GM18951 (cell line): ENCODE measurements at regions not wholly inside any gene's neighbourhood (a gene's known extent, or its start where the extent isn't known, plus 50 kb on each side); places are given as distances from the start of the nearest gene placed in this dataset.

Experiments used
- POLR2A ChIP-seq: IDR thresholded peaks from 4 replicates; pipeline ENCODE4 v1.6.1; 2011; ENCODE audit warnings: mild to moderate bottlenecking; ENCODE audit not compliant: insufficient read length, insufficient read depth; ENCODE audit errors: extremely low read depth
- in situ Hi-C: fragments of 300-500 bp; cut with MboI; formaldehyde crosslinking; loops from one replicate; pipeline ENCODE4 v1.12.0; 2022; ENCODE audit warnings: low sequenced_read_pairs, mixed read lengths, inconsistent platforms; ENCODE audit not compliant: unreplicated experiment

DNA sequence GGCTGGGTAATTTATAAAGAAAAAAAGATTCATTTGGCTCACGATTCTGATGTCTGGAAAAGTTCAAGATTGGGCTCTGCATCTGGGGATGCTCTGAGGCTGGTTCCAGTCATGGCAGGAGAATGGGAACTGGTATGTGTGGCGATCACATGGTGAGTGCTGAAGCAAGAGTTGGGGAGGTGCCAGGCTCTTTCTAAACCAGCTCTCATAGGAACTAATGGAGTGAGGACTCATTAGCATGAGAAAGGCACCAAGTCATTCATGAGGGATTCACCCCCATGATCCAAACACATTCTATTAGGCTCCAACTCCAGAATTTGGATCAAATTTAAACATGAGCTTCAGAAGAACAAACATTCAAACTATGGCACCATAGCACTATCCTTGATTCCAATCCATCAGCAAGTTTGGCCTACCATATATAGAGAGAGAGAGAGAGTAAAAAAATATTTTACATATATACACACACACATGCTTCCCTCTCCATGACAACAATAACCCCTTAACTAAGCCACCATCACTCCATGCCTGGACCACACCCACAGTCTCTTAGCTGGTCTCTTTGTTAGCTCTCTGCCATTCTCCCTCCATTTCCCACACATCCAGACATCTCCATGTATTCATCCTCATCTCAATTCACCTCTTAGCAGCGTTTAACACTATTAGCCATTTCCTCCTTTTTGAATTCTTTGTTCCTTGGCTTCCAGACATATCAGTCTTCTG lies 57.9 kb downstream of the NPY start:
- no peak for TF ChIP-seq POLR2A
- in situ Hi-C loops, result no loop called here

DNA sequence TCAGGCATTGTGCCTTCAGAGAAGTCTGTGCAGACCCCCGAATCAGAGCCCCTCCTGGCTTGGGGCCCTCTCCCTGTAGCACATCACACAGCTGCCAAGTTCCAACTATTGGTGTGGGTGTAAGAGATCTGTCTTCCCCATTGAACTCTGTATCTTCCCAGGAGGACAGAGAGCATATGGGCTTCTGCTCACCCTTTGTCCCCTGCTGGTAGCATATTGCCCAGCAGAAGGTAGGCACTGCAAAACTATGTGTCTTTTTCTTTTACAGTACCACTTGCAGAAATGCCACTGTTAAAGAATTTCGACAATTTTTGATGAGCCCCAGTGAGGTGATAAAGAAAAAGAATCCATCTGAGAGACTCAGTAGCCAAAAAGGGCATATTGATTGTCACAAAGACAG lies 59.6 kb downstream of the NPY start:
- in situ Hi-C loops, result no loop called here
- no peak for TF ChIP-seq POLR2A

DNA sequence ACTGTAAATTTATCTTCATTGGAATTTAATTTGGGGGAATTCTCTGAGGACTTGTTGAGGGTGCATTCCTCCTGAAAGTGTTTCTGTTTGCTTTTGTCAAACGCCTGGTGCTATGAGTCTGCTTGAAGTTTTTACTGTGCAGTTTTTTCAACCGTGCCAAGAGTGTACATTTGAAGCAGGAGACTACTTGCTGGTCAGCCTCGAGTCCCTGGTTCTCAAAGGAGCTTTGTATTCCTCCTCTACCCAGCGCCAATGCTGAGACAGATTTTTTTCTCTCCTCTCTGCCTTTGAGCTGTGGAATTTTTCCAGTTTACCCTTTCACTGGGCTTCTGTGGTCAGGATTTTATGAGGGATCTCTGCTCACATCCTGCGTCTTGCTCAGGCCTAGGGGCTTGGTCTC lies 62.1 kb downstream of the NPY start:
- TF ChIP-seq POLR2A, result no peak
- in situ Hi-C loops, result no loop called here

DNA sequence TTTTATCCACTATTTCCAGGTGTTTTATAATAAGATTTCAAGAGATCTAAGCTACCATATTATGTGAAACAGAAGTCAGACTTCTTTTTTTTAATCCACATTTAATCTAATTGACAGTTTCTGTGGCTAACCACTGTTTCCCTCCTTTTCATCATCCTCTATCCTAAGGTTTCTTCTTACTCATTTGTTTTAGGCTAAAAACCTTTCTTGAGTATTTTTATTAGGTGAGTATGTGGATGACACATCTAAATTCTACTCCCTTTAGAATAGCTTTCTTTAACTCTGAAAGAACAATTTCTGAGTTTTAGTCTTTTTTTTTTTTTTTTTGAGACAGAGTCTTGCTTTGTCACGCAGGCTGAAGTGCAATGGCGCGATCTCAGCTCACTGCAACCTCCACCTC lies 62.7 kb downstream of the NPY start:
- in situ Hi-C loops, result no loop called here
- TF ChIP-seq POLR2A, result no peak

DNA sequence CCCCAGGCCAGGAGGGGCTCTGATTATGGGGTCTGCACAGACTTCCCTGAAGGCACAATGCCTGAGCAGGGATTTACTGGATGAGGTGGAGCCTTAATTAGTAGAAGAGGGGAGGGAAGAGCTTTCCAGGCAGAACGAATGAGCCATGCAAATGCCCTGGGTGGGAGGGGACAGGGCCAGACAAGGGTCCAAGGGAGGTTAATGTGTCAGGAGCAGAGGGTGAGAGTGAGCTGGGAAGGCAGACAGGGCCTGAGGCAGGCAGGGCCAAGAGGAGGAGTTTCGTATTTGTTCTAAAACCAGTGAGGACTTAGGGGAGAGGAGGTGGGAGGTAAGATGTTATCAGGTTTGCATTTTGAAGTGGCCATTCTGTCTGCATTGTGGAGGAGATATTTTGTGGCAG lies 65.3 kb downstream of the NPY start:
- TF ChIP-seq POLR2A, result no peak
- in situ Hi-C loops, result no loop called here

DNA sequence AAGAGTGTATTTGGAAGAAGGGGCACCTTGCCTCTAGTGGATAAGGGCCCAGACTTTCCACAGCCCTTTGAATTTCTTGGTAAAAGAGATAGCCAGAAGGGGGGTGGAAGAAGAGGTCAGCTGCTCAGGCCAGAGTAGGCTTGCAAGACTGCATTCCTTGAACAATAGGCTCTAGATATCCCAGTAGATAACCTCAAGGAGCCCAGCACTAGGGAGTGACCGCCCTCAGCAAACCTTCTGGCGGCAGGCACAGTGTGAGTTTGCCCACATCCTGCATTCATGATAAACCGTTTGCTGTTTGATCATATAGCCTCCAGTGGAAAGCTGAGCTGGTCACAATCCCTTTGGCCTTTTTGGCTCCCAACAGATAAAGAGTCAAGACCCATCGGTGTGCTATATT lies 70.5 kb downstream of the NPY start:
- in situ Hi-C loops, result no loop called here
- TF ChIP-seq POLR2A, result no peak

DNA sequence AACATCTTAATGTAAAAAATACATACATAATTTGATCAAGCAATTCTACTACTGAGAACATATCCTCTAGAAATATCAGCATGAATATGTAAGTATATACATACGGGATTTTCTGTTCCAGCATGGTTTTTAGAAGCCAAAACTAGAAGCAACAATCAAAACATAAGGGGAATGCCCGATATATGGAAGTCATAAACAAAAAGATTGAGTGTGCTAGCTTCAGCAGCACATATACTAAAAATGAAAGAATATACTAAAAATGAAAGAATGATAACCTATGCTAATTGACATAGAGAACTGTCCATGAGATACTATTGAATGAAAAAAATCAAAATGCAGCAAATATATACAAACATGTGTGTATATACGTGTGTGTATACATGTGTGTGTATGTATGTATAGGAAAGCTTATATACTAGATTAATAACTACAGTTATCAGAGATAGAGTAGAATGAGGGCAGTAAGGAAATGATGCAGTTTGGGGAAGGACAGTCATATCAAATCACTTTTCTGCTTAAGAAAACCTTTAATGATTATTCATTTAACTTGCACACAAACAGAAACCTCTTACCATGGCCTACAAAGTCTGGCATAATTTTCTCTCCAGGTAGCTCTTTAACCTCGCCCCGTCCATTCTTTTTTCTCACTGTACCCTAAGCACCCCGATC lies 72.9 kb downstream of the NPY start:
- no peak for TF ChIP-seq POLR2A
- in situ Hi-C loops, result no loop called here

DNA sequence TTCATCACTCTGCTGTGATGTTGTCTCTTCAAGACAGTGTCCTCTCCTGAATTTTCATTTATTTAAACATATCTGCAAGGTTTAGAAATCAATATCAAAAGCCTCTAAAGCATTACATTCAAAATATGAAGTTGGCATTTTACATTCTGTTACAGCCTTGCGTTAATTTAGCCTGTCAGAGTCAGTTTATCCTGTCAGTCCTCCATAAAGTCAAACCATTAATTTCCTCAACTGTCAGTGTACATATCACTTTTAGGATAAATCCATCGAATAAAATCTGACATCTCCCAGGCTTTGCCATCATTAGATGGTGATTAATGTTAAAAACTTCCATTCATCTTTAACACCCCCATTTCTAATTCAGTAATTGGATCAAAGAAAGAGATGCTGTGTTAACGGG lies 77.0 kb downstream of the NPY start:
- TF ChIP-seq POLR2A, result no peak
- in situ Hi-C loops, result no loop called here

DNA sequence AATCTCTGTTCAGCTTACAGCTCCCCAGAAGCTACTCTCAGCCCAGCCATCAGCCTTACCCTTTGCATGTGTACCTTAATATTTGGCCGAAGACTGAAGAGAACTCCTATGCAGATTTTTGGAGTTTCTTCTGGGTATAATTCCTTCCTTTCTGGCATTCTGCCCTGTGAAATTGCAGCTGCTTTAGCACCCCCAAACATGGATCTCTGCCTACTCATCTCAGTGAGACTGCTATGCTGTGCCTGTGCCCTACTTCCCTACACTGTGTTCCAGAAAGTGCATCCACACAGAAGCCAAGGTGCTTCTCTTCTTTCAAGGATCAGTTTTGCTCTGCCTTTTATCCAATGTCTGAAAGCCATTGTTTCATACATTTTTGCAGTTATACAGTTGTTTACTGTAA lies 81.6 kb downstream of the NPY start:
- in situ Hi-C loops, result no loop called here
- TF ChIP-seq POLR2A, result no peak

DNA sequence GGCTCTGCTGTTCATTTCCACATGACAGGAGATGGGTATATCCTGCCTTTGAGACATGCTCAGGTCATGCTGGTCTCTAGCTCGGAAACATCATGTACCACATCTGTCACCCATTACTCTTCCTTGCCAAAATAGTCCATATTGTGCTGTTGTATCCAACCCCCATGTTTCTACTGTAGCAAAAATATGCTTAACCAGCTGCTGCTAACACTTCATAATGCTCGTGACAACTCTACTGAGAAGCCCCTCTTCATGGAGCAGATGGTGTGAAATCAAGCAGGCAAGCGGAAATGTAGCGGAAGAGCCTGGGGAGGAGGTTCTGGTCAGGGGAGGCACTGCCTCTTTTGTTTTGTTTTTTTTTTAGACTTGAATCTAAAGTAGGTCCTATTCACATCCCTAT lies 82.9 kb downstream of the NPY start:
- in situ Hi-C loops, result no loop called here
- no peak for TF ChIP-seq POLR2A

DNA sequence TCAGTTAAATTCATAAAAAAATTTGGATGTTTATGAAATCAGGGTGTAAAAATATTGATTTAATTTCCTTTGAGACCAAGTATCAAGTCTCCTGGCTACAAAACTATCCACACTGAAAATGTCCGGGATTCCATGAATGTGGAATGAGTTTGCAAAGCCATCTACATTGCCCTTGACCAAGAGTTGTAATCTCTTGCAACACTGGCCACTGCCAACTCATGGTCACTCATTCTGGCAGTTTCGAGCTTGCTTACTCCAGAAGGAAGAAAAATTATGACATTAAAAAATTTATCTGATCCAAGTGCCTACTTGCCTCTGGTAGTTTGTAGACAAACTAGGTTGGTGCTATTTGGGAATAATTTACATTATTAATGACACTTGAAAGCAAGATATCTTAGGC lies 84.2 kb downstream of the NPY start:
- TF ChIP-seq POLR2A, result no peak
- in situ Hi-C loops, result no loop called here

DNA sequence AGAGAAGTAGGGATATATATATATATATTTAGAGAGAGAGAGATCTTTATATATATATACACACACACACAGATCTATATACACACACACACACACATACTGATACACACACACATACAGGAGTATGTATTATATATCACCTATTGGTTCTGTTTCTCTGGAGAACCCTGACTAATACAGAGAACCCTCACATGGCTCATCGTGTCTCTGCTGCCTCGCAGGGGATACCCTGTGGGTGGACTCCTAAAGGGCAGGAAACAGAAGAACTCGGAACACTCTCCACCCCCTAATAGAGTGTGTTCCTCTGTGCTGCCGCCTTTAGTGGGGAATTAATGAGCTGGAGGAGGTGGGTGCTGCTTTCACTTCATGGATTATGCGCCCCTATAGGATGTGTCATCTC lies 86.6 kb downstream of the NPY start:
- TF ChIP-seq POLR2A, result no peak
- in situ Hi-C loops, result no loop called here

DNA sequence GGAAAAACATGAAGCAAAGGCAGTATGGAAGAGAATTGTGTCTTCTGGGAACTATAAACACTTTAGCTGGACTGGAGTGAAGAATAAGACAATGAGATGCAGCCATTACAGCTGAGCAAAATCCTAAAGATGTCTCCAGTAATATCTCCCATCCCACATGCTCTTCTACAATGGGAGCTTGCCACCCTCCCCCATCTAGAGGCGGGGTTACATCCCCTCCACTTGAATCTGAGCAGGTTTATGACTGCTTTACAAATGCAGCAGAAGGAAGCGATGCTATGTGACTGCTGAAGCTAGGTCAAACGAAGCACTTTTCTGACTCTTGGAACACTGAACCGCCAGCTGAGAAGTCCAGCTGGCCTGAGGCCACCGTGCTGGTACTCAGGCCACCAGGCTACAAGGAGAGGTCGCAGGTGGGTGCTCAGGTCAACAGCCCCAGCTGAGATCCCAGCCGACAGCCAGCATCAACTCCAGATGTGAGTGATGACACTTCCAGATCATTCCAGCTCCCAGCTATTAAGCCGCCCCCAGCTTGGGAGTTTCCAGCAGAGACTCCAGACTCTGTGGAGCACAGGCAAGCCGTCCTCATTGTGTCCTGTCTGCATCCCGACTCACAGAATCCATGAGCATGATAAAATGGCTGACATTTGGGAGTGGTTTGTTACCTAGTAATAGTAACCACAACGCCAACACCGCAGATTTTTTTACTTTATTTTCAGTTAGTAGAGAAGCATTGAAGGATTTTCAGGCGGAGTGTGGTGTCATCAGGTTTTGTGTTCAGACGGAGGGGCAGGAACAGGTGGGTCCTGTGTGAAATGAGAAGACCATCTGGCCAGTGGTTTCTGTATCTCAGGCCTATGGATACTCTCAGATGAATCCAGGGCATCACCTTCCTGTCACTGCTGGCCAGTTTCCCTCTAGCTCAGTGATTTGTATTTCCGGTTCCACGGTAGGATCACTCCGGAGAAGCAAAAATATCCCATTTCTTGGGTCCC lies 89.3 kb downstream of the NPY start:
- TF ChIP-seq POLR2A, result no peak
- in situ Hi-C loops, result no loop called here
